Mesendoderm (in vitro differentiated cells): ENCODE measurements at regions not wholly inside any gene's neighbourhood (a gene's known extent, or its start where the extent isn't known, plus 50 kb on each side); places are given as distances from the start of the nearest gene placed in this dataset.

ENCODE experiments used
- DNase-seq: peaks from one replicate; pipeline ENCODE4 v3.0.0; 2013
- H2AK5ac ChIP-seq: 2 replicates; pipeline ENCODE4 v1.6.1; 2013; ENCODE audit warnings: low read length, inconsistent platforms
- H2BK120ac ChIP-seq: 2 replicates; pipeline ENCODE4 v1.6.1; 2013; ENCODE audit warnings: low read depth, mild to moderate bottlenecking, low read length, moderate library complexity, mixed read lengths
- H2BK15ac ChIP-seq: replicated peaks from 2 replicates; pipeline ENCODE4 v1.6.1; 2013; ENCODE audit warnings: low read depth, mild to moderate bottlenecking, moderate library complexity
- H2BK5ac ChIP-seq: 2 replicates; pipeline ENCODE4 v1.6.1; 2013; ENCODE audit warnings: low read length, inconsistent platforms
- H3K18ac ChIP-seq: 2 replicates; pipeline ENCODE4 v1.6.1; 2013; ENCODE audit warnings: mild to moderate bottlenecking, low read length, mixed read lengths
- H3K23ac ChIP-seq: one replicate; pipeline ENCODE4 v1.6.1; 2013; ENCODE audit warnings: low read length
- H3K27ac ChIP-seq: 2 replicates; pipeline ENCODE4 v1.5.1; 2013; ENCODE audit warnings: low read depth, mild to moderate bottlenecking, inconsistent platforms, low read length, moderate library complexity
- H3K27me3 ChIP-seq: 2 replicates; pipeline ENCODE4 v1.6.1; 2013; ENCODE audit warnings: low read length, control low read depth, mild to moderate bottlenecking, inconsistent platforms; ENCODE audit not compliant: insufficient read depth, poor library complexity
- H3K36me3 ChIP-seq: 2 replicates; pipeline ENCODE4 v1.6.1; 2013; ENCODE audit warnings: low read length, inconsistent platforms; ENCODE audit not compliant: control insufficient read depth, insufficient read depth
- H3K4ac ChIP-seq: one replicate; pipeline ENCODE4 v1.6.1; 2013; ENCODE audit warnings: low read depth, mild to moderate bottlenecking, low read length, moderate library complexity
- H3K4me1 ChIP-seq: 2 replicates; pipeline ENCODE4 v1.6.1; 2013; ENCODE audit warnings: low read depth, low read length, inconsistent platforms; ENCODE audit not compliant: control insufficient read depth
- H3K4me2 ChIP-seq: 2 replicates; pipeline ENCODE4 v1.6.1; 2013; ENCODE audit warnings: low read length
- H3K4me3 ChIP-seq: 2 replicates; pipeline ENCODE4 v1.5.1; 2013; ENCODE audit warnings: mild to moderate bottlenecking, low read length
- H3K56ac ChIP-seq: one replicate; pipeline ENCODE4 v1.6.1; 2013; ENCODE audit warnings: low read length
- H3K79me1 ChIP-seq: 2 replicates; pipeline ENCODE4 v1.6.1; 2013; ENCODE audit warnings: low read length, inconsistent platforms
- H3K79me2 ChIP-seq: 2 replicates; pipeline ENCODE4 v1.6.1; 2013; ENCODE audit warnings: mild to moderate bottlenecking, low read length; ENCODE audit not compliant: control insufficient read depth, insufficient read depth
- H3K9ac ChIP-seq: 2 replicates; pipeline ENCODE4 v1.6.1; 2013; ENCODE audit warnings: low read length, inconsistent platforms
- H4K5ac ChIP-seq: one replicate; pipeline ENCODE4 v1.6.1; 2013; ENCODE audit warnings: low read length
- H4K8ac ChIP-seq: one replicate; pipeline ENCODE4 v1.6.1; 2013; ENCODE audit warnings: low read depth, mild to moderate bottlenecking, control low read depth, low read length, moderate library complexity
- WGBS: extraction: QIAGEN DNeasy Blood & Tissue Kit; methylation state at CpG from one replicate; pipeline ENCODE4 v1.1.7; 2013; ENCODE audit warnings: low lambda C conversion rate, missing lambda C conversion rate; ENCODE audit not compliant: insufficient coverage; ENCODE audit errors: extremely low coverage; 5-methylcytosine and 5-hydroxymethylcytosine counted together

- Histone ChIP-seq H3K4me3 (no peak overlapping the region), H3K18ac (no peak overlapping the region), H2BK120ac (no peak overlapping the region), H2BK15ac (no peak overlapping the region), H3K4me1 (no peaks in the 10 kb centered on the region), H3K23ac (no peak overlapping the region), H3K36me3 (no peaks in the 10 kb centered on the region), H3K4me2 (no peak overlapping the region), H4K8ac (no peak overlapping the region), H3K79me1 (no peaks in the 10 kb centered on the region), H3K9ac (no peak overlapping the region), H3K27me3 (no peaks in the 10 kb centered on the region), H3K56ac (no peak overlapping the region), H4K5ac (no peak overlapping the region), H2BK5ac (no peak overlapping the region), H2AK5ac (no peak overlapping the region), H3K27ac (no peak overlapping the region), H3K79me2 (no peaks in the 10 kb centered on the region), H3K4ac (no peak overlapping the region)
- DNase-seq, result no peak
- no CpG with 5 or more reads among the region's 16 CpGs for WGBS
Measured at GRCh38 chr5:3385991-3386519, 209.6 kb upstream of the IRX1 start.

- H3K4me2 ChIP-seq, result no peak overlapping the region
- no peaks in the 10 kb centered on the region for H3K79me1 ChIP-seq
- H3K27me3 ChIP-seq, result no peaks in the 10 kb centered on the region
- H2AK5ac ChIP-seq, result no peak overlapping the region
- no peak overlapping the region for H4K5ac ChIP-seq
- H4K8ac ChIP-seq, result no peak overlapping the region
- no peak overlapping the region for H3K9ac ChIP-seq
- no peaks in the 10 kb centered on the region for H3K79me2 ChIP-seq
- no peaks in the 10 kb centered on the region for H3K36me3 ChIP-seq
- H3K56ac ChIP-seq, result no peak overlapping the region
- no peak overlapping the region for H3K4ac ChIP-seq
- H3K4me3 ChIP-seq, result no peak overlapping the region
- H2BK120ac ChIP-seq, result no peak overlapping the region
- no CpG with 5 or more reads among the region's 7 CpGs for WGBS
- no peaks in the 10 kb centered on the region for H3K4me1 ChIP-seq
- no peak overlapping the region for H3K27ac ChIP-seq
- no peak overlapping the region for H3K23ac ChIP-seq
- H2BK5ac ChIP-seq, result no peak overlapping the region
- no peak overlapping the region for H3K18ac ChIP-seq
- no peak for DNase-seq
- no peak overlapping the region for H2BK15ac ChIP-seq
Measured at GRCh38 chr5:3384531-3384930, 211.1 kb upstream of the IRX1 start.

GRCh38 chr5:3382782-3383181, 212.8 kb upstream of the IRX1 start:
- no peak overlapping the region for H2BK5ac ChIP-seq
- no peaks in the 10 kb centered on the region for H3K36me3 ChIP-seq
- H2AK5ac ChIP-seq, result no peak overlapping the region
- H3K79me1 ChIP-seq, result no peaks in the 10 kb centered on the region
- H3K9ac ChIP-seq, result no peak overlapping the region
- H3K4me1 ChIP-seq, result no peaks in the 10 kb centered on the region
- no peak overlapping the region for H3K4ac ChIP-seq
- H3K56ac ChIP-seq, result no peak overlapping the region
- no peak overlapping the region for H3K27ac ChIP-seq
- H2BK15ac ChIP-seq, result no peak overlapping the region
- H2BK120ac ChIP-seq, result no peak overlapping the region
- no peak overlapping the region for H3K23ac ChIP-seq
- no peaks in the 10 kb centered on the region for H3K79me2 ChIP-seq
- no peak overlapping the region for H3K4me3 ChIP-seq
- no CpG with 5 or more reads among the region's 9 CpGs for WGBS
- H4K8ac ChIP-seq, result no peak overlapping the region
- H3K4me2 ChIP-seq, result no peak overlapping the region
- H3K18ac ChIP-seq, result no peak overlapping the region
- no peak overlapping the region for H4K5ac ChIP-seq
- no peak for DNase-seq
- H3K27me3 ChIP-seq, result no peaks in the 10 kb centered on the region

GRCh38 chr5:3382151-3382550, 213.5 kb upstream of the IRX1 start:
- H2AK5ac ChIP-seq, result no peak overlapping the region
- H3K18ac ChIP-seq, result no peak overlapping the region
- H3K4me3 ChIP-seq, result no peak overlapping the region
- no peak overlapping the region for H2BK120ac ChIP-seq
- H4K5ac ChIP-seq, result no peak overlapping the region
- H3K4me1 ChIP-seq, result no peaks in the 10 kb centered on the region
- no peak overlapping the region for H2BK5ac ChIP-seq
- H4K8ac ChIP-seq, result no peak overlapping the region
- DNase-seq, result no peak
- no peak overlapping the region for H3K4me2 ChIP-seq
- H3K56ac ChIP-seq, result no peak overlapping the region
- no peak overlapping the region for H3K23ac ChIP-seq
- no CpG with 5 or more reads among the region's 10 CpGs for WGBS
- no peak overlapping the region for H2BK15ac ChIP-seq
- no peak overlapping the region for H3K9ac ChIP-seq
- H3K4ac ChIP-seq, result no peak overlapping the region
- no peaks in the 10 kb centered on the region for H3K36me3 ChIP-seq
- no peaks in the 10 kb centered on the region for H3K79me1 ChIP-seq
- no peaks in the 10 kb centered on the region for H3K79me2 ChIP-seq
- H3K27me3 ChIP-seq, result no peaks in the 10 kb centered on the region
- H3K27ac ChIP-seq, result no peak overlapping the region

GRCh38 chr5:3381206-3381825, 214.3 kb upstream of the IRX1 start:
- no peak overlapping the region for H3K4ac ChIP-seq
- no peak for DNase-seq
- H2BK15ac ChIP-seq, result no peak overlapping the region
- H3K9ac ChIP-seq, result no peak overlapping the region
- no peak overlapping the region for H3K4me2 ChIP-seq
- no CpG with 5 or more reads among the region's 15 CpGs for WGBS
- no peak overlapping the region for H4K5ac ChIP-seq
- H3K4me3 ChIP-seq, result no peak overlapping the region
- H3K23ac ChIP-seq, result no peak overlapping the region
- no peak overlapping the region for H3K18ac ChIP-seq
- H2BK120ac ChIP-seq, result no peak overlapping the region
- no peak overlapping the region for H3K27ac ChIP-seq
- H3K79me1 ChIP-seq, result no peaks in the 10 kb centered on the region
- no peak overlapping the region for H2AK5ac ChIP-seq
- H4K8ac ChIP-seq, result no peak overlapping the region
- H3K36me3 ChIP-seq, result no peaks in the 10 kb centered on the region
- H3K4me1 ChIP-seq, result no peaks in the 10 kb centered on the region
- no peaks in the 10 kb centered on the region for H3K27me3 ChIP-seq
- no peak overlapping the region for H3K56ac ChIP-seq
- no peaks in the 10 kb centered on the region for H3K79me2 ChIP-seq
- H2BK5ac ChIP-seq, result no peak overlapping the region

- no peak overlapping the region for H3K18ac ChIP-seq
- H3K79me2 ChIP-seq, result no peaks in the 10 kb centered on the region
- H3K4me2 ChIP-seq, result no peak overlapping the region
- H3K9ac ChIP-seq, result no peak overlapping the region
- H4K8ac ChIP-seq, result no peak overlapping the region
- H2AK5ac ChIP-seq, result no peak overlapping the region
- no peaks in the 10 kb centered on the region for H3K27me3 ChIP-seq
- H4K5ac ChIP-seq, result no peak overlapping the region
- H3K79me1 ChIP-seq, result no peaks in the 10 kb centered on the region
- no peak overlapping the region for H2BK15ac ChIP-seq
- H3K36me3 ChIP-seq, result no peaks in the 10 kb centered on the region
- no peak overlapping the region for H3K56ac ChIP-seq
- H3K4me1 ChIP-seq, result no peaks in the 10 kb centered on the region
- no peak overlapping the region for H3K4ac ChIP-seq
- H3K27ac ChIP-seq, result no peak overlapping the region
- no peak overlapping the region for H2BK120ac ChIP-seq
- DNase-seq, result no peak
- no peak overlapping the region for H3K23ac ChIP-seq
- no CpG with 5 or more reads among the region's 3 CpGs for WGBS
- no peak overlapping the region for H3K4me3 ChIP-seq
- H2BK5ac ChIP-seq, result no peak overlapping the region
Measured at GRCh38 chr5:3380689-3381088, 214.9 kb upstream of the IRX1 start.
